CD4-positive, alpha-beta T cell (primary cell): ENCODE measurements at regions not wholly inside any gene's neighbourhood (a gene's known extent, or its start where the extent isn't known, plus 50 kb on each side); places are given as distances from the start of the nearest gene placed in this dataset.

Source experiments
- ATAC-seq: fragments of 200-7000 bp; cut with Tn5 transposase; one replicate; pipeline ENCODE4 v1.10.0; 2022; ENCODE audit warnings: mild to moderate bottlenecking; ENCODE audit not compliant: poor library complexity
- CTCF ChIA-PET: fragments of 350-600 bp; sonication (Branson Sonifier 250); formaldehyde crosslinking; loops from one replicate; lab custom pipeline; 2021; ENCODE audit warnings: antibody characterized with exemption, inconsistent platforms; lab: Charles Lee
- POLR2A ChIA-PET: fragments of 350-600 bp; sonication (Branson Sonifier 250); formaldehyde crosslinking; loops from one replicate; lab custom pipeline; 2021; ENCODE audit warnings: antibody characterized with exemption, inconsistent platforms; lab: Charles Lee
- DNase-seq, 14 experiments: peaks; one replicate each; pipeline ENCODE4 v3.0.0-alpha.2; 2013 to 2020; ENCODE audit warnings: mixed read lengths in 2 of 14
- H3K27ac ChIP-seq, 2 donors: one replicate each; pipeline versions ENCODE4 v1.5.1 to v1.7.0; 2013; ENCODE audit warnings: low read length in 2 of 2, low read depth in 1 of 2, mild to moderate bottlenecking in 1 of 2
- H3K27me3 ChIP-seq, 2 experiments: 1 replicate in 1 of 2; 2 replicates in 1 of 2; pipeline versions ENCODE4 v1.6.1 to v1.7.0; 2013; ENCODE audit warnings: low read length in 2 of 2, control low read depth in 1 of 2, mild to moderate bottlenecking in 1 of 2, moderate library complexity in 1 of 2; ENCODE audit not compliant: insufficient read depth in 2 of 2, control insufficient read depth in 1 of 2
- H3K36me3 ChIP-seq: one replicate; pipeline ENCODE4 v1.6.1; 2013; ENCODE audit warnings: low read length, control low read depth; ENCODE audit not compliant: insufficient read depth
- H3K4me1 ChIP-seq: one replicate; pipeline ENCODE4 v1.6.1; 2013; ENCODE audit warnings: low read length, control low read depth; ENCODE audit not compliant: insufficient read depth
- H3K4me3 ChIP-seq: one replicate; pipeline ENCODE4 v1.5.1; 2013; ENCODE audit warnings: mild to moderate bottlenecking, low read length, moderate library complexity
- H3K9me3 ChIP-seq, 2 experiments: 1 replicate in 1 of 2; 2 replicates in 1 of 2; pipeline versions ENCODE4 v1.6.1 to v1.7.0; 2013; ENCODE audit warnings: low read length in 2 of 2, mild to moderate bottlenecking in 2 of 2, control low read depth in 1 of 2, moderate library complexity in 1 of 2; ENCODE audit not compliant: control insufficient read depth in 1 of 2, insufficient read depth in 1 of 2
- H3K27ac Mint-ChIP-seq: one replicate; pipeline ENCODE4 v1.8.0; 2020; ENCODE audit warnings: mixed read lengths
- H3K27me3 Mint-ChIP-seq: one replicate; pipeline ENCODE4 v1.8.0; 2021; ENCODE audit warnings: mixed read lengths
- H3K36me3 Mint-ChIP-seq: one replicate; pipeline ENCODE4 v1.8.0; 2021; ENCODE audit warnings: low read depth, mixed read lengths
- H3K4me1 Mint-ChIP-seq: one replicate; pipeline ENCODE4 v1.8.0; 2021; ENCODE audit warnings: low read depth, mixed read lengths
- H3K4me3 Mint-ChIP-seq: one replicate; pipeline ENCODE4 v1.8.0; 2020; ENCODE audit warnings: mild to moderate bottlenecking, mixed read lengths
- H3K9me3 Mint-ChIP-seq: one replicate; pipeline ENCODE4 v1.8.0; 2020; ENCODE audit warnings: mixed read lengths
- intact Hi-C, 2 experiments: fragments of 100-400 bp; cut with DNase I in 1 of 2; cut with micrococcal nuclease in 1 of 2; formaldehyde crosslinking; loops; one replicate each; pipeline versions ENCODE4 v1.15.1 to v1.9.0; 2023 to 2025; cut with DNase I, micrococcal nuclease
- TF ChIP-seq, protein P1 (sequence below): fragments of 200-600 bp; IDR thresholded peaks from one replicate; pipeline ENCODE4 v1.8.0; 2022; ENCODE audit warnings: antibody characterized with exemption, mild to moderate bottlenecking

DNA sequence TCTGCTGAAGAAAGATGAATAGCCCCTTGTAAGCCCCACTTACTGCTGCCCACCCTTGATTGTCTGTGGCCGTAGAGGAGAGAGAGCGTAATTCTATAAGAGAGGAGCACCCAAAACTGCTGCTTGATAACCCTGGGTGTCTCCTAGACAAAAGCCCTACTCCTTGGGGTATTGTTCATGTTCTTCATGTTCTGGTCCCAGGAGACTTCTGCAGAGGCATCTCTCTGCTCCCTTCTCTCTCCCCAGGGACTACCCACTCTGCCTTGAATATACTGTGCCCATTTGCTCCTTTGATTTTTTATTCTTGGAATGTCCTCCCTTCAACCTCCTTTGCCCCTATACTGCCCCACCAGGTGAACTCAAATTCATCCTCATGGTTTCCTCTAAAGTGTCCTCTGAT lies 417.8 kb upstream of the CADM1 start:
- Histone ChIP-seq H3K4me1 (no peaks in the 10 kb centered on the region), H3K36me3 (no peaks in the 10 kb centered on the region), H3K27me3 (no peaks in the 10 kb centered on the region), H3K9me3 (peaks cover 0 to 10% of the 10 kb centered on the region in 2 experiments), H3K27ac (no peak overlapping the region), H3K4me3 (no peak overlapping the region)
- TF ChIP-seq, protein P1, sequence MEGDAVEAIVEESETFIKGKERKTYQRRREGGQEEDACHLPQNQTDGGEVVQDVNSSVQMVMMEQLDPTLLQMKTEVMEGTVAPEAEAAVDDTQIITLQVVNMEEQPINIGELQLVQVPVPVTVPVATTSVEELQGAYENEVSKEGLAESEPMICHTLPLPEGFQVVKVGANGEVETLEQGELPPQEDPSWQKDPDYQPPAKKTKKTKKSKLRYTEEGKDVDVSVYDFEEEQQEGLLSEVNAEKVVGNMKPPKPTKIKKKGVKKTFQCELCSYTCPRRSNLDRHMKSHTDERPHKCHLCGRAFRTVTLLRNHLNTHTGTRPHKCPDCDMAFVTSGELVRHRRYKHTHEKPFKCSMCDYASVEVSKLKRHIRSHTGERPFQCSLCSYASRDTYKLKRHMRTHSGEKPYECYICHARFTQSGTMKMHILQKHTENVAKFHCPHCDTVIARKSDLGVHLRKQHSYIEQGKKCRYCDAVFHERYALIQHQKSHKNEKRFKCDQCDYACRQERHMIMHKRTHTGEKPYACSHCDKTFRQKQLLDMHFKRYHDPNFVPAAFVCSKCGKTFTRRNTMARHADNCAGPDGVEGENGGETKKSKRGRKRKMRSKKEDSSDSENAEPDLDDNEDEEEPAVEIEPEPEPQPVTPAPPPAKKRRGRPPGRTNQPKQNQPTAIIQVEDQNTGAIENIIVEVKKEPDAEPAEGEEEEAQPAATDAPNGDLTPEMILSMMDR = no peak
- no peak overlapping the region for H3K27ac Mint-ChIP-seq
- ATAC-seq (no peak), DNase-seq (no peak)
- H3K9me3 Mint-ChIP-seq = no peaks in the 10 kb centered on the region
- no peaks in the 10 kb centered on the region for H3K36me3 Mint-ChIP-seq
- no peaks in the 10 kb centered on the region for H3K4me1 Mint-ChIP-seq
- H3K4me3 Mint-ChIP-seq = no peak overlapping the region
- intact Hi-C loops = no loop called here
- ChIA-PET CTCF (no interaction called here), POLR2A (no interaction called here)
- no peaks in the 10 kb centered on the region for H3K27me3 Mint-ChIP-seq

DNA sequence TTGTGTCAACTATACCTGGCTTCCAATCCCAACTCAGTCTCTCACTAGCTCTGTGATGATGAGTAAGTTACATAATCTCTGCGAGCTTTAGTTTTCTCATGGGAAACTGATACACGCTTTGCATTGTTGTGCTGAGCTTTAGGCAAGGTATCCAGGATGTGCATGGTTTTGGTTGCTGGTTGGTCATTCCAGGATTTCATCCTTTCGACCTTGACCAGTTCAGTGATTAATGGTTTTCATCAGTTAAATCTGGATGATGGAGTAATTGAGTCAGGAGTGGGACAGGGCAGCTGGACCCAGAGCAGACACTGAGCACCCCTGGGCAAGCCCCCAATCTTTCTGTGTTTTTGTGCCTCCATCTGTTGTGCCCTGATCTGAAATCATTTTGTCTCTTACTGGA lies 417.3 kb upstream of the CADM1 start:
- Histone ChIP-seq H3K27me3 (no peaks in the 10 kb centered on the region), H3K36me3 (no peaks in the 10 kb centered on the region), H3K4me3 (no peak overlapping the region), H3K9me3 (peaks cover 0 to 7% of the 10 kb centered on the region in 2 experiments), H3K27ac (no peak overlapping the region), H3K4me1 (no peaks in the 10 kb centered on the region)
- ChIA-PET CTCF (no interaction called here), POLR2A (no interaction called here)
- no peaks in the 10 kb centered on the region for H3K4me1 Mint-ChIP-seq
- H3K4me3 Mint-ChIP-seq = no peak overlapping the region
- H3K27ac Mint-ChIP-seq = no peak overlapping the region
- DNase-seq (no peak), ATAC-seq (no peak)
- intact Hi-C loops = no loop called here
- H3K27me3 Mint-ChIP-seq = no peaks in the 10 kb centered on the region
- TF ChIP-seq, protein P1 = no peak
- no peaks in the 10 kb centered on the region for H3K9me3 Mint-ChIP-seq
- no peaks in the 10 kb centered on the region for H3K36me3 Mint-ChIP-seq

DNA sequence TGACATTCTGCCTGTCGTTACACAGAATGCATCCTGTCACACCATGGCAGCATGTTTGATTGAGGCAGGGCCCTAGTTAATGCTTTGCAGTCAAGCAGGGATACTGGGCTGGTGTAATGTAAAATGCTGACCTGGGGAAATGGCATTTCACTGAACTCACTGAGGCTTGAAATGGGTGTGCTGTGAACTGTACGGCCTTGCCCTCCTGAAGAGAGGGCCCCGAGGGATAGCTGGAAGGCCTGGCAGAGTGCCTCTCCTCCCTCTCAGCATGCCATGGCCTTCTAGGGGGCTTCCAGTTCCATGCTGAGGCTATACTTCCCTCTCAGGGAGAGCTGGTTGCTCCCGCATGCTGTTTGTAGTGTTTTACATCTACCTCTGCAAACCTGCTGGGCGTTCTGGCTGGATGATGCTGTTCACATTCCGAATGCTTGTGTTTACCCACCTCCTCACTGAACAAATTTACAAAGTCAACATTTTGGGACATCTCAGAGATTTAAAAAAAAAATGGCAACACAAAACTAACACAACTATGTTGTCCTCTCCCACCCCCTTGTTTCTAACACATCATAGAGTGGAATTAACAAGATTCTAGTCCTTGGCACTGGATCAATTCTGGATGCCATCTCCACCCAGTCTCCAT lies 416.7 kb upstream of the CADM1 start:
- POLR2A ChIA-PET = no interaction called here

More for the DNA sequence above, 416.7 kb upstream of the CADM1 start:
- no peaks in the 10 kb centered on the region for H3K4me1 ChIP-seq
- no peaks in the 10 kb centered on the region for H3K4me1 Mint-ChIP-seq
- intact Hi-C loops = no loop called here
- H3K9me3 Mint-ChIP-seq = no peaks in the 10 kb centered on the region
- CTCF ChIA-PET = no interaction called here
- no peak overlapping the region for H3K27ac Mint-ChIP-seq
- H3K9me3 ChIP-seq = peaks cover 0 to 7% of the 10 kb centered on the region in 2 experiments
- H3K4me3 ChIP-seq = no peak overlapping the region
- DNase-seq (no peak), ATAC-seq (no peak)
- H3K27me3 ChIP-seq = no peaks in the 10 kb centered on the region
- H3K4me3 Mint-ChIP-seq = no peak overlapping the region
- no peak overlapping the region for H3K27ac ChIP-seq
- no peaks in the 10 kb centered on the region for H3K27me3 Mint-ChIP-seq
- TF ChIP-seq, protein P1 = no peak
- no peaks in the 10 kb centered on the region for H3K36me3 Mint-ChIP-seq
- no peaks in the 10 kb centered on the region for H3K36me3 ChIP-seq
